ENCODE measurements at regions not wholly inside any gene's neighbourhood (a gene's known extent, or its start where the extent isn't known, plus 50 kb on each side); places are given as distances from the start of the nearest gene placed in this dataset.

GRCh38 chr12:98374007-98374406 lies 141.4 kb upstream of the TMPO start:
- no peak overlapping the region for H3K9ac ChIP-seq (ENCODE audit: control insufficient read depth, extremely low read depth, insufficient read depth, low read length)
- FAIRE-seq, result no peak
- H3K4me2 ChIP-seq (ENCODE audit: control insufficient read depth, extremely low read depth, insufficient read depth, low read depth, low read length), result no peak overlapping the region
- H3K36me3 ChIP-seq (ENCODE audit: control insufficient read depth in 2 of 2, extremely low read depth in 1 of 2, insufficient read depth in 2 of 2, low read length in 2 of 2), result no peaks in the 10 kb centered on the region
- no peak for DNase-seq (ENCODE audit: low read depth, low spot score)
- H3K4me3 ChIP-seq (ENCODE audit: control insufficient read depth in 2 of 3, extremely low read depth in 1 of 3, insufficient read depth in 2 of 3, low read depth in 1 of 3, low read length in 3 of 3), result no peak overlapping the region
- H3K9me3 ChIP-seq (ENCODE audit: control insufficient read depth, low read depth, low read length), result no peaks in the 10 kb centered on the region
- no peaks in the 10 kb centered on the region for H3K4me1 ChIP-seq (ENCODE audit: control insufficient read depth, extremely low read depth, insufficient read depth, low read length)
- TF ChIP-seq CTCF (optimal IDR thresholded peaks at IDR 0.05 in 1 of 3, IDR thresholded peaks at IDR 0.05 in 1 of 3, conservative IDR thresholded peaks at IDR 0.05 in 1 of 3; ENCODE audit: extremely low read depth in 1 of 3, insufficient read depth in 2 of 3, low read length in 3 of 3), result peak; percentile 12 to 29 (median 27)
- TF ChIP-seq EZH2 (IDR thresholded peaks at IDR 0.05; ENCODE audit: low read length), result no peak
- no peaks in the 10 kb centered on the region for H4K20me1 ChIP-seq (ENCODE audit: control insufficient read depth, extremely low read depth, insufficient read depth, low read length)
- no peaks in the 10 kb centered on the region for H3K9me1 ChIP-seq (ENCODE audit: control insufficient read depth, extremely low read depth, insufficient read depth, low read length)
- dilution Hi-C loops (cut with MboI; ENCODE audit: extremely low pct_ligation_motif_present, low sequenced_read_pairs), result no loop called here
- no peaks in the 10 kb centered on the region for H3K27me3 ChIP-seq (ENCODE audit: control insufficient read depth, extremely low read depth, insufficient read depth, low read length)
- no peaks in the 10 kb centered on the region for H3K79me2 ChIP-seq (ENCODE audit: control insufficient read depth, insufficient read depth, low read length)
- H3K27ac ChIP-seq (ENCODE audit: control insufficient read depth, insufficient read depth, low read length), result no peak overlapping the region
- H2AFZ ChIP-seq (ENCODE audit: control insufficient read depth, low read length), result no peak overlapping the region

- dilution Hi-C loops (cut with MboI; ENCODE audit: extremely low pct_ligation_motif_present, low sequenced_read_pairs), result no loop called here
Measured at GRCh38 chr12:98379106-98379505, 136.3 kb upstream of the TMPO start.

More at GRCh38 chr12:98379106-98379505, 136.3 kb upstream of the TMPO start:
- Histone ChIP-seq H3K36me3 (ENCODE audit: control insufficient read depth in 2 of 2, extremely low read depth in 1 of 2, insufficient read depth in 2 of 2, low read length in 2 of 2) (no peaks in the 10 kb centered on the region), H2AFZ (ENCODE audit: control insufficient read depth, low read length) (no peak overlapping the region), H3K27me3 (ENCODE audit: control insufficient read depth, extremely low read depth, insufficient read depth, low read length) (no peaks in the 10 kb centered on the region), H3K9ac (ENCODE audit: control insufficient read depth, extremely low read depth, insufficient read depth, low read length) (no peak overlapping the region), H3K9me1 (ENCODE audit: control insufficient read depth, extremely low read depth, insufficient read depth, low read length) (no peaks in the 10 kb centered on the region), H3K79me2 (ENCODE audit: control insufficient read depth, insufficient read depth, low read length) (no peaks in the 10 kb centered on the region), H3K9me3 (ENCODE audit: control insufficient read depth, low read depth, low read length) (no peaks in the 10 kb centered on the region), H3K4me3 (ENCODE audit: control insufficient read depth in 2 of 3, extremely low read depth in 1 of 3, insufficient read depth in 2 of 3, low read depth in 1 of 3, low read length in 3 of 3) (no peak overlapping the region), H3K4me1 (ENCODE audit: control insufficient read depth, extremely low read depth, insufficient read depth, low read length) (no peaks in the 10 kb centered on the region), H3K4me2 (ENCODE audit: control insufficient read depth, extremely low read depth, insufficient read depth, low read depth, low read length) (no peak overlapping the region), H4K20me1 (ENCODE audit: control insufficient read depth, extremely low read depth, insufficient read depth, low read length) (no peaks in the 10 kb centered on the region), H3K27ac (ENCODE audit: control insufficient read depth, insufficient read depth, low read length) (no peak overlapping the region)
- FAIRE-seq (no peak), DNase-seq (ENCODE audit: low read depth, low spot score) (no peak)
- no peak for TF ChIP-seq EZH2 (IDR thresholded peaks at IDR 0.05; ENCODE audit: low read length)
- TF ChIP-seq CTCF (optimal IDR thresholded peaks at IDR 0.05 in 1 of 3, IDR thresholded peaks at IDR 0.05 in 1 of 3, conservative IDR thresholded peaks at IDR 0.05 in 1 of 3; ENCODE audit: extremely low read depth in 1 of 3, insufficient read depth in 2 of 3, low read length in 3 of 3), result no peak

Measured in keratinocyte (primary cell).